ENCODE measurements at regions not wholly inside any gene's neighbourhood (a gene's known extent, or its start where the extent isn't known, plus 50 kb on each side); places are given as distances from the start of the nearest gene placed in this dataset.

DNA sequence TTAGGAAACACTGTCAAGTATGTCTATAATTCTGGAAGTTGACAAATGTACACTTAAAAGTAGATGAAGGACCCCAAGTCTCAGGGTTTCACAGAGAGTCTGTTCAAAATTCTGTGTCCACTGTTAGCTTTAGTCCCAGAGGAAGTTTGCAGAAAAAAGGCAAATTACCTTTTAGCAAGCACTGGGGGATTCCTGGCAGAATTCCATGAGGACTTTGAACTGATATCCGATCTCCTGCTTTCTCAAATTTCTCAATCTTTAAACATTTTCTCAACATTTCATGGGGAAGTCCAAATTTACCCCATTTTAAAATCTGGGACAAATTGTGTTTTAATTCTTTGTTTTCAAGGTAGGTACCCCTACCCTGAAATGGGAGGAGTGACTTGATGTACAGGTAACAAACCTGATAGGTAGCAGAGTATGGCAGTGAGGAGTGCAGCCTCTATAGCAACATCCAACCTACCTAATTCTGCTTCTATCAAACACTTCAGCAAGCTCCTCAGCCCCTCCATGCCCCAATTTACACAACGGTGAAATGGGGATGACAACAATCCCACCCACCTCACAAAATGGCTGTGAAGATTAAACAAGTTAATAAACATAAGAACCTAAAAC lies 344.9 kb downstream of the OMA1 start:
- DNase-seq (ENCODE audit: low spot score), result no peak
- Mint-ChIP-seq H3K9me3 (ENCODE audit: low read depth) (peaks cover 3% of the 10 kb centered on the region), H3K36me3 (ENCODE audit: low read depth) (no peaks in the 10 kb centered on the region), H3K27me3 (ENCODE audit: low read depth) (no peaks in the 10 kb centered on the region), H3K4me1 (ENCODE audit: low read depth) (no peaks in the 10 kb centered on the region), H3K27ac (ENCODE audit: unreplicated experiment) (no peak overlapping the region), H3K4me3 (ENCODE audit: unreplicated experiment) (no peak overlapping the region)
- TF ChIP-seq CTCF (IDR thresholded peaks at IDR 0.05), result no peak

GRCh38 chr1:58200437-58200836 lies 346.1 kb downstream of the OMA1 start:
- no peak for TF ChIP-seq CTCF (IDR thresholded peaks at IDR 0.05)
- Mint-ChIP-seq H3K4me1 (ENCODE audit: low read depth) (no peaks in the 10 kb centered on the region), H3K27ac (ENCODE audit: unreplicated experiment) (no peak overlapping the region), H3K9me3 (ENCODE audit: low read depth) (peaks cover 3% of the 10 kb centered on the region), H3K4me3 (ENCODE audit: unreplicated experiment) (no peak overlapping the region), H3K36me3 (ENCODE audit: low read depth) (no peaks in the 10 kb centered on the region), H3K27me3 (ENCODE audit: low read depth) (no peaks in the 10 kb centered on the region)
- DNase-seq (ENCODE audit: low spot score), result no peak

DNA sequence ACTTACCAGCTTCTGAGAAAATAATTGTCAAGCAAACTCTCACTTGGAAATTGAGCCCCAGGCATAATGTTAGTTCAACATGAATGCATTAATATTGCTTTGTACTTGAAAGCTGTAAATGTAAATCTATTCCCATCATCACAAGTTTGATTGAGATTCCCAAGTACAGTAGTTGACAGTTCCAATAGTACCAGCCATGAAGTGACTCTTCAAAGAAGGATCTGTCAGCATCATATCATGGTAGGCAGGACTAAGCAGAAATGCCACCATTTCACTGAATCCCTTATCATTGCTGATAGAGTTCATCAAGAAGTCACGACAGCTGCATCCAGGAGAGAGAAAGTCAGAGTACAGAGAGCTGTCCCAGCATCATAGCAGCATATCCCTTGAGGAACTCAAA lies 348.7 kb downstream of the OMA1 start:
- H3K27me3 Mint-ChIP-seq (ENCODE audit: low read depth), result peaks cover 2% of the 10 kb centered on the region
- no peaks in the 10 kb centered on the region for H3K4me1 Mint-ChIP-seq (ENCODE audit: low read depth)
- TF ChIP-seq CTCF (IDR thresholded peaks at IDR 0.05), result no peak
- no peak for DNase-seq (ENCODE audit: low spot score)
- H3K36me3 Mint-ChIP-seq (ENCODE audit: low read depth), result no peaks in the 10 kb centered on the region
- peaks cover 3% of the 10 kb centered on the region for H3K9me3 Mint-ChIP-seq (ENCODE audit: low read depth)
- H3K27ac Mint-ChIP-seq (ENCODE audit: unreplicated experiment), result no peak overlapping the region
- no peak overlapping the region for H3K4me3 Mint-ChIP-seq (ENCODE audit: unreplicated experiment)

- H3K4me3 Mint-ChIP-seq (ENCODE audit: unreplicated experiment), result no peak overlapping the region
- DNase-seq (ENCODE audit: low spot score), result no peak
- H3K9me3 Mint-ChIP-seq (ENCODE audit: low read depth), result no peaks in the 10 kb centered on the region
- H3K27ac Mint-ChIP-seq (ENCODE audit: unreplicated experiment), result no peak overlapping the region
- H3K4me1 Mint-ChIP-seq (ENCODE audit: low read depth), result no peaks in the 10 kb centered on the region
- H3K27me3 Mint-ChIP-seq (ENCODE audit: low read depth), result peaks cover 10% of the 10 kb centered on the region
- H3K36me3 Mint-ChIP-seq (ENCODE audit: low read depth), result no peaks in the 10 kb centered on the region
- TF ChIP-seq CTCF (IDR thresholded peaks at IDR 0.05), result no peak
Measured at GRCh38 chr1:58190267-58190988, 356.1 kb downstream of the OMA1 start.

DNA sequence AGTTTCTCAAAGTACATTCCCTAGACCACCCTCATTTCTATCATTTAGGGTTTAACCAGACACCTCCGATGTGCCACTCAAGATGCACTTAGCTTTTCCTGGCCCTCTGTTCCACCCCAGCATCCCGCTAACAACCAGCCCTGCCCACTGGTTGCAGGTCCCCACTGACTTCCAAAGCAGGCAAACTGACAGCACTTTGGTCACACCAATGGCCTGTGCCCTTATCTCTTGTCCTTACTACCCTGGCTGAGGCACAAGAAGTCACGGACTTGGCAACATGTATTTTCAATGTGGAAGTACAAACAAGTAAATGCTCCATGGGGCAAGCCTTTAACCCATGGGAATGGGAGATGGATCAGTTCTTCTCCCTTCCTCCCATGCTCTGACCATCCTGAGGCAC lies 357.1 kb downstream of the OMA1 start:
- peaks cover 8% of the 10 kb centered on the region for H3K27me3 Mint-ChIP-seq (ENCODE audit: low read depth)
- no peak overlapping the region for H3K4me3 Mint-ChIP-seq (ENCODE audit: unreplicated experiment)
- H3K27ac Mint-ChIP-seq (ENCODE audit: unreplicated experiment), result no peak overlapping the region
- TF ChIP-seq CTCF (IDR thresholded peaks at IDR 0.05), result no peak
- H3K4me1 Mint-ChIP-seq (ENCODE audit: low read depth), result no peaks in the 10 kb centered on the region
- no peaks in the 10 kb centered on the region for H3K36me3 Mint-ChIP-seq (ENCODE audit: low read depth)
- DNase-seq (ENCODE audit: low spot score), result no peak
- H3K9me3 Mint-ChIP-seq (ENCODE audit: low read depth), result no peaks in the 10 kb centered on the region

Measured in chondrocyte (in vitro differentiated cells).